ENCODE measurements at regions not wholly inside any gene's neighbourhood (a gene's known extent, or its start where the extent isn't known, plus 50 kb on each side); places are given as distances from the start of the nearest gene placed in this dataset.

DNA sequence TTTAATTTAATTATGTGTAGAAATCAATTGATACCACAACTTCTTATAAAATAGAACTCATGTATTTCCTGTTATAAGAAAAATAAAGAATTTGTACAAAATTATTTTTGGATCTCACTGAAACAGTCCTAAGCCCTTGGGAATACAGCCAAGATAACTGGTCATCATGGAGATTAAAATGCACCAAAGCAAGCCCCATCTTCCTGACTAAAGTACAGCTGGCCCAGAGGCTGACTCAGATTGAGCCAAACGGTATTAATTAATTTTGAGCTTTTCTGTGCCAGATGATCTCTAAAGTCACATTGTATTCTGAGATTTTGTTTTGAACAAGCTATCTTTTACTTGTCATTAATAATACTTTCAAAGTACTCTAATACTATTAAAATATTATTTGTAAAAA is 978.5 kb downstream of the TBC1D32 start:
- in situ Hi-C loops (cut with MboI; ENCODE audit: low pct_unique_long_range_greater_than_20kb, low sequenced_read_pairs, unreplicated experiment) = no loop called here
- DNase-seq (ENCODE audit: low spot score) = no peak
- no peak for TF ChIP-seq CTCF (IDR thresholded peaks at IDR 0.05; ENCODE audit: extremely low read depth, insufficient read depth, missing control alignments)

DNA sequence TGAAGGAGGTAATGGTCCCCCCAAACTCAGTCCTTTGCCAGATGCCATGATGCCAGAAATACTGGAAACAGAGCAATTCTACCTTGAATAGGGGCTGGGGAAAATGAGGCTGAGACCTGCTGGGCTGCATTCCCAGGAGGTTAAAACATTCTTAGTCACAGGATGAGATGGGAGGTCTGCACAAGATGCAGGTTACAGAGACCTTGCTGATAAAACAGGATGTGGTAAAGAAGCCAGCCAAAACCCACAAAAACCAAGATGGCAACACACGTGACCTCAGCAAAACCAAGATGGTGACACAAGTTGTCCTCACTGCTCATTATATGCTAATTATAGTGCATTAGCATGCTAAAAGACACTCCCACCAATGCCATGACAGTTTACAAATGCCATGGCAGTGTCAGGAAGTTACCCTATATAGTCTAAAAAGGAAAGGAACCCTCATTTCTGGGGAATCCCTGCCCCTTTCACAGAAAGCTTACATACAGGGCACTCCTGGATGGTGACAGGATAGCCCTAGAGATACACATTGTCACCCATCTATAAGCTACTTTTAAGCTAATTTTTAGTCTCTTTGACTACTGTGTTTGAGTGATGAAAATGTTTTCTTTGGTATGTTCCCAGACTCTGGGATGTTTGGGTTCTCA is 979.7 kb downstream of the TBC1D32 start:
- no peak for TF ChIP-seq CTCF (IDR thresholded peaks at IDR 0.05; ENCODE audit: extremely low read depth, insufficient read depth, missing control alignments)
- DNase-seq (ENCODE audit: low spot score) = no peak
- in situ Hi-C loops (cut with MboI; ENCODE audit: low pct_unique_long_range_greater_than_20kb, low sequenced_read_pairs, unreplicated experiment) = no loop called here

DNA sequence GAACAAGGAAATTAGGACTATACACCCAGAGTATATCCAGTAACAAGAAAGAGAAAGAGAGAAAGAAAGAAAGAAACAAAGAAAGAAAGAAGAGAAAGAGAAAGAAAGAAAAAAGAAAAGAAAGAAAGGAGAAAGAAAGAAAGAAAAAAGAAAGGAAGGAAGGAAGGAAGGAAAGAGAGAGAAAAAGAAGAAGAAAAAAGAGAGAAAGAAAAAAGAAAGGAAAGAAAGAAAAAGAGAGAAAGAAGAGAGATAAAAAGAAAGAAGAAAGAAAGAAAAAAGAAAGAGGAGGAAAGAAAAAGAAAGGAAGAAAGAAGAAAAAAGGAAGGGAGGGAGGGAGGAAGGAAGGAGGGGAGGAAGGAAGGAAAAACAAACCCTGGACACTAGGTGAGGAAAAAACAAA is 981.8 kb downstream of the TBC1D32 start:
- no peak for DNase-seq (ENCODE audit: low spot score)
- in situ Hi-C loops (cut with MboI; ENCODE audit: low pct_unique_long_range_greater_than_20kb, low sequenced_read_pairs, unreplicated experiment) = no loop called here
- TF ChIP-seq CTCF (IDR thresholded peaks at IDR 0.05; ENCODE audit: extremely low read depth, insufficient read depth, missing control alignments) = no peak

DNA sequence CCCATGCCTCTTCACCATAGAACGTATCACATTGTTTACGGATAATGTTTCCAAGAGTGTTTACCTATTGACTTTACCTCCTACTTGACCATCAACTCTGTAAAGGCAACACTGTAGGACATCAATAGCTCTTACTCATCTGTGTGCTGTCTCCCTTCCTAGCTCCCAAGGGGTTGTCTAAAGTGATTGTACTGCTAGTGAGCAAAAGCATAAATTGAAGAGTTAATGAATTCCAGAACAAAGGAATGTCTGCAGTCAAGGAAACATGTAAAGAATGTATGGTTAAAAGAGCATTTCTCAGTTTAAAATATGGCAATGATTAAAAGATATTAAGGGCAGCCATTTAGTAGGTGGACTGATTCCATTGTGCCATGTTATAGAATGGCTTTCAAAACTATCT is 985.4 kb downstream of the TBC1D32 start:
- DNase-seq (ENCODE audit: low spot score) = no peak

DNA sequence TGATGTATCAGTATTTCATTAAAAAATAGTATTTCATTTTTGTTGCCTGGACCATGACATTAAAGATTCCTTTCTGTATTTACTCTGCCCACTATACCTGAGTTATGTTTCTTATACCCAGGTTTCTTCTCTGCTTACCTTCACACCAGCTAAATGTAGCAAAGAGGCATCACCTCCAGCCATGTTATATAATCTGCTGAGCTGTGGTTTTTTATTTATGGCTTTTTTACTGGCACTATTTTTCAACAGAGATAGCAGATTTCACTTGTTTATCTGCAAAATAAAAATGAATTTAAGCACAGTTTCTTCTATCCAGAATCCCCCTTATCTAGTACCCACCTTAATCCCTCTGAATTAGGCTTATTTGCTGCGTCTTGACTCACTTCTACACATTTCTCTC is 979.0 kb upstream of the MAN1A1 start:
- TF ChIP-seq CTCF (IDR thresholded peaks at IDR 0.05; ENCODE audit: extremely low read depth, insufficient read depth, missing control alignments) = no peak
- in situ Hi-C loops (cut with MboI; ENCODE audit: low pct_unique_long_range_greater_than_20kb, low sequenced_read_pairs, unreplicated experiment) = no loop called here
- DNase-seq (ENCODE audit: low spot score) = no peak

More for the DNA sequence above, 985.4 kb downstream of the TBC1D32 start:
- TF ChIP-seq CTCF (IDR thresholded peaks at IDR 0.05; ENCODE audit: extremely low read depth, insufficient read depth, missing control alignments) = no peak
- in situ Hi-C loops (cut with MboI; ENCODE audit: low pct_unique_long_range_greater_than_20kb, low sequenced_read_pairs, unreplicated experiment) = no loop called here

- no peak for TF ChIP-seq CTCF (IDR thresholded peaks at IDR 0.05; ENCODE audit: extremely low read depth, insufficient read depth, missing control alignments)
- in situ Hi-C loops (cut with MboI; ENCODE audit: low pct_unique_long_range_greater_than_20kb, low sequenced_read_pairs, unreplicated experiment) = no loop called here
- no peak for DNase-seq (ENCODE audit: low spot score)
Measured at GRCh38 chr6:120320481-120321162, 971.1 kb upstream of the MAN1A1 start.

Measured in GM13977 (cell line).